G401 (cell line): ENCODE measurements at regions not wholly inside any gene's neighbourhood (a gene's known extent, or its start where the extent isn't known, plus 50 kb on each side); places are given as distances from the start of the nearest gene placed in this dataset.

Source experiments
- DNase-seq: peaks from one replicate; pipeline ENCODE4 v3.0.0-alpha.2; 2015; ENCODE audit warnings: low spot score
- in situ Hi-C: cut with HindIII; loops from 2 replicates; pipeline ENCODE4 v1.10.0; 2016; ENCODE audit warnings: low sequenced_read_pairs, mixed read lengths

DNA sequence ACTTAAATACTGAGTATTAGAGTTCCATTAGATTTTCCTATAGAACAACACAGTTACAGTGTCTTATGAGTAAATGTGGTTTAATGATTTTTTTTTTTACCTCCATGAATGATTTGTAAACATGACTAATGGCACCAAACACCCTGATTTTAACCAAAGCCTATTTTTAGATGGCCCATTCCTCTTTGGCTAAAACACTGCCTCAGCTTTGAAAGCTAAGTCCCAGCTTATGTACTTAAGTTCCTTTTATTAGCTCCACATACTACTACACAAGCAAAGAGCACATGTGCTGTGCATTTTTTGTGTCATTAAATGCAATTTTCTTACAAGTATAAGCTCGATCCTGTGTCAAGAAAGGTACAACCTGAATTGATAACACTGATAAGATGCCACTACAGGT is 575.6 kb upstream of the PITX2 start:
- no peak for DNase-seq
- in situ Hi-C loops = no loop called here

DNA sequence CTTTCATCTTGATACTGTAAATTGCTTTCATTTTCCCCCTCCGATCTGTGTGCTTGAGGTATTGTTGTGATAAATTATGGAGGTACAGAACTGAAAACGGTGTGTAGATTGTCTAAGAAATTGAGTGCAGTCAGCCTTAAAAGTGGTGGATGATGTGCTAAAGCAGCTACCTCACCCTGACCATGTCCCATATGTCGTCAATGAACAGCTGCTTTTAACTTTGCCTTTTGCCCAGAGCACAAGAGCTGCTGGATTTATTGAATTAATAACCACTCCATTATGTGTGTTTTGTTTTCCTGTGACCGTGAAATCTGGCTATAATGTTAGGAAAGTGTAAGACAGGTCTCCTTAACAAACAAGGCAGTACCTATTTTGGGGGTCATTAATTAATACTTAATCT is 581.9 kb upstream of the PITX2 start:
- no peak for DNase-seq
- in situ Hi-C loops = no loop called here

DNA sequence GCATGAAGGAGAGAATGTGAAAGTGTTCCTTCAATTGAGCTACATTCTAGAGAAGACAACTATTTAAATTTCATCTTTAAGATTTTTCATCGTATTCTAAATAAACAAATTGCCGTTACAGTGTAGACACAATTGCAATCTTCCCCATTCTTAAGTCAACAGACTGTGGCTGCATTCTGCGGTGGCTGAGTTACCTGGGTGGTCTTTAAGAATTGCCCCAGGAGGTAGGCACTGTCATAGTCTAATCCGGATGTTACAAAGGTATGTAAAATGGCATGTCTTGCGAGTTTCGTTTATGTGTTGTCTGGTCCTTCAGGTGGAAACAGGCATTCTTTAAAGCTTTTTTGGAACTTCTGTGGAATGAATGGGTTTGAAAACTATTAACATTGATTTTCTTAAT is 586.1 kb upstream of the PITX2 start:
- in situ Hi-C loops = no loop called here
- no peak for DNase-seq

DNA sequence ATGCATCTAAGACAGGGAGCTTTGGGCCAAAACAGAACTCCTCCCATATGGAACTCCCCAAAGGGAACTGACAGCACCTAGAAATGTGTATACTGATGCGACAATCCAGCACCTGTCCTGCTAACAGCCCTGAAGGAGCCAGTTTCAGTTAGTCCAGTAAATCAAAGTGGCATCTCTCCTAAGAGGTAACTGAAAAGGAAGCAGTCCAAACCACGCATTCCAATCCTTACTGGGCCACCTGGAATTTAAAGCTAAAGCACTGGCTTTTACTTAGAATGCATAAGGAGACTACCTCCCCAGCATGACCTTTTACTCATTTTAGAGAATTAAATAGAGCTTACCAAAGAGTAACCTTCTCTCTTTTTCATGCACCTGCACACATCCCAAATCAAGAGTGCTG is 586.8 kb upstream of the PITX2 start:
- in situ Hi-C loops = no loop called here
- no peak for DNase-seq

DNA sequence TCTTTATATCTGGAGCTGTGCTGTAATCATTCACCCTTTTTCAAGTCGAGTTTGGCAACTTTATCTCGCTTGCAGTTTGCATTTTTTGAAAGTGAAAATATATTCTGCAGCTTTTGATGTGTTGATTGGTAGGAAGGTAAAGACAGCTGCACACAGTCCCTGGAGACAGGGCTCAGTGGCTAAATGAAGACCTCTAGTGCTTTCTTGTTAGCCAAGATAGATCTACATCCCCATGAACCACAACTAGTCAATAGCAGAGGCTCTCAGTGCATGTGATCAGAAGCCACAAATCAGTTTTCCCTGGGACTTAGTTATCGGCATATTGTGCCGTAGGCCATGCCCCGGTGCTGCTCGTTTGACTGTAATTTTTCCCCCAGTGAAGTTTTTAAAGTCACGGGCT is 587.7 kb upstream of the PITX2 start:
- no peak for DNase-seq
- in situ Hi-C loops = no loop called here

DNA sequence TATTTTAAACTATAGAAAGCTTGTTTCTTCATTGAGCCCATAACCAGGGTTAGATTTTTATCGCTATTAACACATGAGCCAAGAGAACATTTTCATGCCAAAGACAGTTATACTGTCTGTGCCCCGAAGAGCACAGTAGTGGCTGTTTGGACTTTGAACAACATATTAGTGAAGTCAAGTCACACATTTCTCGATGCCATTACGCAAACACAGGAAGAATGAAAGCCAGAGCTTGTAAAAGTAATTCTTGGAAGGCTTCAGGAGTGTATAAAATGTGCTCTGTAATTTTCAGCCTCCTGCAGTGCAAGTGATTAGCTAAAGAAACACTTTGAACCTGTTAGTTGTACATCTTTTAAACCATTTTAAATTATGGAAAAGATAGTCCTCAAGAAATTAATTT is 590.7 kb upstream of the PITX2 start:
- in situ Hi-C loops = no loop called here
- DNase-seq = no peak

DNA sequence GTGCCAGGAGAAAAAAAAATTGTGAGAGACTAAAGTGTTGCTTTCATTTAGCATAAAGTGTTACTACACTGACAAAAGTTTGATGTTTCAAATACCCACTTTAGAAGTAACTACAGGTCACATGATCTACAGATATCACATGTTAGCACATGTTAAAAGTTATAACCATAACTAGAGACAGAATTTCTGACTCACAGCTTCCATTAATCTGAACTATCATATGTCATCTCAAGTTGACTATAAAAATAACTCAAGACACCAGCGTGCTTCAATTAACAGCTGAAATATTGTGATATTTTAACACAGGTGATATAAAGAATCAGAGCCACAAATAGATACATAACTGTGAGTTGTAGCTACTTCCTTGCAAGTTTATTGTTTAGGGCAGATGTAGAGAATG is 591.5 kb upstream of the PITX2 start:
- DNase-seq = no peak
- in situ Hi-C loops = no loop called here

DNA sequence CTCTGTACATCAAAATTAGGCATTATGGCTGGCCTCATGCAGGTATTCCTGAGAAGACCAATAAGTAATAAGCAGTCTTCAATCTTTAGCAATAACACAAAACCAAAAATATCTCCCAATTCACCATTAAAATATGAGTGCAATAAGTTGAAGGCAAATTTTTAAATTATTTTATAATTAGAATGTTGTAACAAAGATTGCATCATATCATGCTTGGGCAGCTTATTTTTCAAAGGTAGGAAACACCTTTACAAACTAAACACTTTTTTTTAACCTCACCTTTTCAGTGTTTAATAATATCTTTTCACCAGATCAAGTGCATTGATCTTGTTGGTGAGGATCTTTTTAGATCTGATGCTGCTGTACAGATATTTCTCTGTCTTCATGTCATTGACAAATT is 592.9 kb upstream of the PITX2 start:
- DNase-seq = no peak
- in situ Hi-C loops = no loop called here

DNA sequence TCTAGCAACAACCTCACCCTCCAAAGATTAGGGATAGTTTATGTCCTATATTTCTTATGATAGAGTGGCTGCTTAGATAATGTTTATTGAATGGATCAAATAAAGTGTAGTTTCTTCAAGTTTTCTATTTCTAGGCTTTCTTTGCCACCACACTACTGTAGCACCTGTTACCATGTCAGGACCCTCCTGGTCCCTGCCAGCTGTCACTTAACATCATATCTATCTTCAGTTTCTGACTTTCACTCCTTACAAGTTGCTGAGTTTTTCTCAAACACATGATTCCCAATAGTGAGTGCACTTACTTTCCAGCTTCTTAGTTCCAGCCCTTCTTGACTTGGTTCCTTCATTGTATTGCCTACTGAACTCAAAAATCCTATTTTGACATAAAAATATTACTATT is 593.9 kb upstream of the PITX2 start:
- no peak for DNase-seq
- in situ Hi-C loops = no loop called here

DNA sequence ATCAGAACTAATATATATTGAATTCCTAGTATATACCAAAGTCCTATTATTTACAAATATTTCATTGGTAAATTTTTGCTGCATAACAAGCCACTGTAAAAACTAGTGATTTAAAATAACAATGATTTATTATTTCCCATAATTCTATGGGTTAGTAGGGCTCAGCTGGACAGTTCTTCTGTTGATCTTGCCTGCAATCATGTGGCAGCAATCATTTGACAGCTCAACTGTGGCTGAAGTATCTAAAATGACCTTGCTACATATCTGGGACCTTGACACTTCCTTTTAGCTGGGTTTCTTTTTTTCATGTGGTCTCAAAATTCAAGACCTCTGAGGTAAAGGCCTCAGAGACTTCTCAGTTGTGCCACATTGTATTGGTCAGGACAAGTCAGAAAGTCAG is 598.5 kb upstream of the PITX2 start:
- DNase-seq = no peak
- in situ Hi-C loops = no loop called here

DNA sequence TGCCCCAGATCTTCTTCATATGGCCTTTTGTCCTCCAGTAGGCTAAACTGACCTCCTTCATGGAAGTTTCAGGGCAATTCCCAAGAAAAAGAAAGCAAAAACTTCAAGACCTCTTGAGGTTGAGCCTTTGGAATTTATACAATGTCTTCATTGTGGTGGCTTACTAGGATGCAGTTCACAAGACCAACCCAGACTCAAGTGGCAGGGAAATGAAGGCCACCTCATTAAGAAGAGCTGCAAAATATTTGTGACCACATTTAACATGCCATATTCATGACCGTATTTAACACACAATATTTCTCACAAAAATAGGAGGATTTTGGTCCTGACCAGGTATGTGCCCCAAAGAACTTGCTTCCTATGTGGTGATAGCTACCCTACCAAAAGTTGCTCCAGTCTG is 605.5 kb upstream of the PITX2 start:
- in situ Hi-C loops = no loop called here
- DNase-seq = no peak

DNA sequence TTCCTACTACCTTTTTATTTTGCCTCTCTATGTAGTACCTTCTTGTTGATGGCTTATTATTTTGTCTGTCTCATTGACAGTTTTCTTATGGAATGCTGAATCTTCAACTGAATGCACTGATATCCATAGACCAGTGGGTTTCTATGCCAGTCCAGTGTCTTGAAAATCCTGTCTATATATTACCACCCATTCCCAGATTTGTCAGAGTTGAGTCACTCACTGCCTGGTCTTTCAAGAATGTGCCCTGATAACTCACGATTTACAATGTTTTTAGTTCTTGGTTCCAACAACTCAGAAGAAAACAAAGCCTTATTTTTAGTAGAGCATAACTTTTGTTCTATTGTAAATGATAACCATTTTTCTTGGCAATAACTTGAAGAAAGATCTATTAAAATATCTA is 606.0 kb upstream of the PITX2 start:
- DNase-seq = no peak
- in situ Hi-C loops = no loop called here

DNA sequence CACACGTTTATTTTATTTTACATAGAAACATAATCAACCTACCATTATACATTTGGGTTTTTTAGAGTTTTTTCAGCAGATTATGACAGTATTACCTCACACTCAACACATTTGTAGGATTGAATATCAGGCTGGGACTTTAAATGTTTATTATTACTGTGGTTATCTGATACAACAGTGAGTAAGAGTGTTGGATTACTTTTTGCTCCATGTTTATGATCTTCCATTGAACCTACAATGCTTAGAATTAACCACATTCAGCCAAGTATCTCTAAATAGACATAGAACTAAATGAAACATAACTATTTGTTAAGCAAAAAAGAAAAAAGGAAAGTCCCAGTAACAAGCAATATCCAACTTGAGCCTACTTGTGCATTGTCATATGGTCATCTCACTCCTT is 607.4 kb upstream of the PITX2 start:
- no peak for DNase-seq
- in situ Hi-C loops = no loop called here

DNA sequence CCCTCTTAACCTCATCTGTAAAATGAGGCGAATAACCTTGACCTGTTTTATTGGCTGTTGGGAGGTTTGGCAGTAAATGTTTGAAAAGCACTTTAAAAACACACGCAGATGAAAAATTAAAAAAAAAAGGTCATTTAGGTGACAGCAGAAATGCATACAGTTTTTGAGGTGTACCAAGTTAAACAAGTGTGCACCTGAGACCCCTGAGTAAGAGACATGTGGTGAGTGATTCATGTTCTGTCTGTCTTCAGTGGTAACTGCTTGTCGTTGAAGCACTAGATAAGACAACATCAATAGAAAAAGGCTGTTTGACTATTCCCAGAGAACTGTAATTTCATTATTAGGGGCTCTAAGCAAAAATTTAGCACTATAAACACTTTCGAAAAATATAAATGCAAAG is 608.4 kb upstream of the PITX2 start:
- in situ Hi-C loops = no loop called here
- DNase-seq = no peak

DNA sequence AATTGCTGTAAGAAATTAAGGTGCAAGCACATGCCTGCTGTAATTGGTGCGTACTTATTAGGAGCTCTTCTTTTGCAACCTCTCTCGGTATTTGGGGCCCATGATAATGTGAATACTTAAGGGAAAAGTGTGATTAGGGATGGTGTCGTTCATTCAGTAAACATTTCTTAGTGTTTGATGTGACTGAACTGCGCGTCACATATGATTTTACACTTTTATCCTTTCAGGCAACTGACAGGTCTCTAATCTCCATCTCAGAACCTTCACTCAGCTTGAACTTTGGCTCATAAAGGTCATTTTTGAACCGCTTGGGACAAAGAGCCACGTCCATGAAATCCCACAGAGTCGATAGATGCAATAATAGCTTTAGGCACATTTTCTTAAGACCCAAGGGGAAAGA is 612.1 kb upstream of the PITX2 start:
- in situ Hi-C loops = no loop called here
- DNase-seq = no peak

DNA sequence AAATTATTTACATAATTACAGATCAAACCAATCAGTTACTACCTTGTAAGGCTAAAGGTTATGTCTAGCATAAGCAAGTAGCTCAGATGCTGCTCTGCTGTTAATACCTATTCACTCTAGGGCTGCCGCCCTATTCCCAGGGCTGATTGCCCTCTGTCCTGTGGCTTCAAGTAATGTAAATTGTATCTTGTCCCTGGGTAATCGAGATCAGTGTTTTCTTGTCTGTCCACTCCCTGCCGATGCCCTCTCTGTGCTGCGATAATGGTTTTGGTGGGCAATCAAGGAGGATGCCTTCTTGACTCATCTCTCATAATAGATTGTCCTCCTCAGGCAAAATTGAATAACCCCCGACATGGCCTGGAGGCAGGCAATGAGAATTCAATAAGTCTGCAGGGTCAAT is 641.0 kb upstream of the PITX2 start:
- in situ Hi-C loops = no loop called here
- no peak for DNase-seq

DNA sequence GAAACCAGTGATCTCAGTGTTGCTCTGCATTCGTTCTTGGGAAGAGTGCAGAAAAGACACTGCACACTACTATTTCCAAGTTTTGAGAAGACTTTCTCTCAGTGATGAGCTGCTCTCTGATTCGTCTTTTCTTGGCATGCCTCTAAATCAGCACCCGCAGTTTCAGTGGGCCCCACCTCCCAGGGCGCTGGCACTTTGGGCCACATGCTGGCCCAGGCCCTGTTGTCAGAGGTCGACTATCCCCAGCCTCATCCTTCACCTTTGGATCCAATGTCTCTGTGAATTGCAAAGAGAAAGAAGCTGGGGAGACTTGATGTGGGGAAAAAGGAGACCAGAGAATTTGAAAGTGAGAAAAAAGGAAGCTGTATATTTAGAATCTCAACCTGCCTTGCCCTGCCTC is 644.1 kb upstream of the PITX2 start:
- in situ Hi-C loops = no loop called here
- DNase-seq = no peak

DNA sequence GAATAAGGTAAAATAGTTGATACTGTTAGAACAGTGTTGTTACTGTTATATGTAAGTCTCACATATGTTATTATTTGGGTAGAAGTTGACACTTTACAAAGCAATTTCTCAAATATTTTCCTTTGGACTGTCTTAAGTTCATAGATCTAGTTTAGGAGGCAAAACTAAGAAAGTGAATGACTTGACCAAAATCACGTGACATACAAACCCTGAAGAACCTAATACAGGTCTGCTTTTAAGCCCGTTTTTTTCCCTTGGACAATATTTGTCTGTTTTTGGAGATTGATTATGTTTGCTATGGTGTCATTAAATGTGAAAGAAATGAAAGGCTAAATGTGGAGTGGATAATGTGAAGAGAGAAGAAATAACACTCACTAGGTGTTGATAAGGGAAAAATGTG is 644.9 kb upstream of the PITX2 start:
- in situ Hi-C loops = no loop called here
- DNase-seq = no peak

DNA sequence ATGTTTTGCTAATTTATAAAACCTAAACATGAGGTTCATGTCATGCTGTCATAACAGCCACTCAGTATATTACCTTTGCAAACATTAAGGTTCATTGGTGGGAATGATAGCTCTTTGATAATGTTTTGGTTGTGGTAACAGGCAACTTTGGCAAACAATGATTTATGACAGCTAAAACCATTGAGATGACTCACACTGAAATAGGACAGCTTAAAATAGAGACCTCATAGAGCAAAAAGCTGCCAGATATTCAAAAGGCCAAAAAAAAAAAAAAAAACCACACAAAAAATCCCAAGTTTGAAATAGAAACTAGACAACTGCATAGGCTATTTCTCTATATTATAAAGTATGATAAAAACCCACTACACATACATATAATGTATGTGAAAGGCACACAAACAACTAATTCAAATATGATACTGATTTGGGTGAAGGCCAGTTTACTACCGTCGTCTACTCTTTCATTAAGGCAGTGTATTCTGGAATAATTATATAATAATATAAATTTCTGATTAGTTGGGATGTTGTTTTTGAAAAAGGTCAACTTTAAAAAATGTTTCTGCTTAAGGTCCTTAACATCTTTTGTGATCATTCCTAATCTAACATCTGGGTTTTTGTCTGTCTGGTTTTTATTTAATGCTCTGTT is 646.0 kb upstream of the PITX2 start:
- in situ Hi-C loops = no loop called here
- DNase-seq = no peak

DNA sequence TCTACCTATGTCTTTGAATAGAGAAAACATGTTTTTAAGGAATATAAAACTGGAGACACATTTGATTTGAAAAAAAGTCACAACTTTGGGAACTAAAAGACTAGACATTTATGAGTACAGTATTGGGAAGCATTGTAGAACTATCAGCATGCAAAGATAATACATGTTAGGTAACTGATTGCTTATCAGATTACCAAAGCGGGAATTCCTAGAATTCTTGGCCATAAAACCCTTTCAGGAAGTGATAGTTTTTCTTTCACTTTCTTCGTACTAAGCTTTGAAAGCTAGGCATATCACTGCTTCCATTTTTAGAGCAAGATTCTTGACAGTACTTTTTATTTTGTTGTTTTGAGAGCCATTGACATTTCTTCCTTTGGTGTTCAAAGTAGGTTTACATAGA is 646.6 kb upstream of the PITX2 start:
- in situ Hi-C loops = no loop called here
- no peak for DNase-seq

DNA sequence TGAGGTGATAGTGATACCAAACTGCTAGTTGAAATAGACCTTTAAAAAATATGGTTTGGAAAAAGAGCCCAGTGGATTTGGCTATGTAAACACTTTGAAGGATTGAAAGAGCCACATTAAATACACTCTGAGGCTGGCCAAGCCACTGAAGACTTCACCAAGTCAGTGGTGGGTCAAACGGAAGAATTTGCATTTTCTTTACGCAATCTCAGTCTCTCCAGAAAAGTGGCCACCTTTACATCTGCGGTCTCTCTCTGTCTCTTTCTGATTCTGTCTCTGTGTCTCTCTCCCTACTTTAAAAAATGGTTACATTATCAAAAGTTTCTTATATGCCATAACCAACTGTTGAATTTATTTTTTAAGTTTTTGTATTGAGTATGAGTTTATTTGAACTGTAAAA is 651.2 kb upstream of the PITX2 start:
- in situ Hi-C loops = no loop called here
- DNase-seq = no peak

DNA sequence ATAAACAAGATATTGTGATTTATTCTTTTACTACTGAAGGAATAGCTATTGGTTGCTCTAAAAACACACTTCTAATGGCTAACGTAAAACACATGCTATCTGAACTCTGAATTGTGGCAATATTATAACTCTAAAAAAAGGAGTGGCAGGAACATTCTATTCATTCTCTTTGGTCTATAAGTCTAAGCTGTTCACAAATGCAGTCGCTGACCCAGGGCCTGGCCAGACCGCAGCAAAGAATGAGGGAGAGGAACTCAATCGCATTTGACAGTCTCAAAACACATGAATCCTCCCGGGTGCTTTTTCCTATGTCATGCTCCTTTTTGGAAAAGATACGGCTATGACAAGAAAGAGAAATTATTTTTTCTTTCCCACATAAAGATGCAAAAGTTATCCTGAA is 651.6 kb upstream of the PITX2 start:
- in situ Hi-C loops = no loop called here
- no peak for DNase-seq
